ENCODE measurements at regions not wholly inside any gene's neighbourhood (a gene's known extent, or its start where the extent isn't known, plus 50 kb on each side); places are given as distances from the start of the nearest gene placed in this dataset.
"Not testable (repeated sequence)": the region's sequence is repeated elsewhere in the genome, so short reads cannot be mapped to it uniquely, and the experiment has no call there.

DNA sequence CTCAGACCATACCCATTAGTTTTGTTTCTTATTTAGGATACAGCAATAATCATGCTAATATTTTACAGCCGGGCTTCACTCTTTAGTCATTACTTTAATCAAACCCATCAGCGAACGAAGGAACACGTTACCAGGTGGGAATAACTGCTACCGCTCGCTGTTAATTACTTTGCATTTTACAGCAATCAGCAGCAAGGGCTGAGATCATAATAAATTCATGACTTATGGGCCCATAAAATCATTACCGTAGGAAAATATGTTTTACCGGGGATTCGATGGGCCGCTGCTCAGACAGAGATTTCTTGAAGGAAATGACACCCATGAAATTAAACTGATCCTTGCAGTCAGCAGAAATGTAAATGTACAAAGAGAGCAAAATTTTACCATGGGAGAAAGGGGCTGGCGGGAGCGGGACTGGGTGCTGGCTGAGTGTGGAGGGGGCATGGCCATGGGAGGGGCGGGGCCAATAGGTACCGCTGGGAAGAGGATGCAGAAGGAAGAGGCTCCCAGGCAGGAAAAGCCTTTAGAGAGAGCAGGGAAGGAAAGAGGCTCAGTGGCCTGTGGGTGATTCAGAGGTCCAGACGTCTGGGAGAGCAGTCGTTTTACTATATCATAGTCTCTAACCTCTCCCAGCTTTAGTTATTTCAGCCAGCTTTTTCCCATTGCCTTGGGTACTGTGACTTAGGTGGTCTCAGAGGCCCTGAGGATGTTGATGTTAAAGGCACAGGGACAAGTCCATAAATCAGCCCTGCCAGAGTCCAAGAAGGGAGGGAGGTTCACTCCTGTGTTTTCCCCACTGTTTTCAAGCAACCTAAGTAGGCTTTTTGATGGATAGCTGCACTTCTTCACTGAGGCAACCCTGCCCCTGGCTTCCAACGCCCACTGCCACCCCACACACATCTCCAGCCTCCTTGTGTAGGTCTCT is 258.9 kb downstream of the SEC16B start:
- DNase-seq: no peak

DNA sequence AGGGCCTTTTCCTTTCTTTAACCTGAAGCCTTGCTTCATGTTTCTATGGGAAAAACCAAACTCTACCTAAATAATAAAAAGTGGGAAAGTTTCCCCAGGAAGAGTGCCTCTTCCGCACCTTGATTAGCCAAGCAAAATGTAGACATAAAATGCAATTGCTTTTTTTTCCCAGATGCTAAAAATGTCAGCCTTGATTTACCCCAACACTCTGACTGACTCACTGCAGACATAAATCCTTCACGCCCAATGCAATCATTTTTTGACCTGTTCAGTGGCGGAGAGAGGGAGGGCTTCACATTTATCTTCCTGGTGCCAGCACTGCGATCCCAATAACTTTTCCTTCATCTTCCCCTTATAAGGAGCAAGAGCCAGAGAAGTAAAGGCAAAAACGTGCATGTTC is 261.5 kb downstream of the SEC16B start:
- no peak for DNase-seq

- no peak for DNase-seq
Observed at GRCh38 chr1:177706977-177707376, 262.9 kb downstream of the SEC16B start.

GRCh38 chr1:177705839-177706238 is 264.0 kb downstream of the SEC16B start:
- no peak for DNase-seq

DNA sequence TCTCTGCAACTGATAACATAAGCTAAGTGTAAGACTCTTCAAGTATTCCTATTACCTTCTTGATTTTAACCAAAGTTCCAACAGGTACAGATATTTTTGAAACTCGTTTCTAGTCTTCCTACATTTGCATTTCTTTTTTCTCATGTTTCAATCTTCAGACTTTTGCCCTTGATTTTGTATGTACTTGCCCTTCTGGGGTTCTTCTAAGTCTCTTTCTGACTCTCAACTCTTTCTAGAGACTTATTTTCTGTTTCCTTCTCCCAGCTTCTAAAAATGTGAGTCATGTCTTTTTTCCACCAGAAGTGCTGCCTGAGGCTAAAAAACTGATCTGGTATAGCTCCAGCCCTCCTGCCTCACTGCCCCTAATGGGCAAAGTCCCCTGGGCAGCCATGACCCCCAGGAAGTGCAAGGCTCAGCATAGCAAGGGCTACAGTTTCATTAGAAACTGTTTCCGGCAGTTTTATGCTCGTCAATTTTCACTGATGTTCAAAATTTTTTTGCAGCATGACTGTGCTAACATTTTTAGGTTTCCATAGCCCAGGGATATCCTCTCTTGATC is 265.9 kb downstream of the SEC16B start:
- DNase-seq: no peak

DNA sequence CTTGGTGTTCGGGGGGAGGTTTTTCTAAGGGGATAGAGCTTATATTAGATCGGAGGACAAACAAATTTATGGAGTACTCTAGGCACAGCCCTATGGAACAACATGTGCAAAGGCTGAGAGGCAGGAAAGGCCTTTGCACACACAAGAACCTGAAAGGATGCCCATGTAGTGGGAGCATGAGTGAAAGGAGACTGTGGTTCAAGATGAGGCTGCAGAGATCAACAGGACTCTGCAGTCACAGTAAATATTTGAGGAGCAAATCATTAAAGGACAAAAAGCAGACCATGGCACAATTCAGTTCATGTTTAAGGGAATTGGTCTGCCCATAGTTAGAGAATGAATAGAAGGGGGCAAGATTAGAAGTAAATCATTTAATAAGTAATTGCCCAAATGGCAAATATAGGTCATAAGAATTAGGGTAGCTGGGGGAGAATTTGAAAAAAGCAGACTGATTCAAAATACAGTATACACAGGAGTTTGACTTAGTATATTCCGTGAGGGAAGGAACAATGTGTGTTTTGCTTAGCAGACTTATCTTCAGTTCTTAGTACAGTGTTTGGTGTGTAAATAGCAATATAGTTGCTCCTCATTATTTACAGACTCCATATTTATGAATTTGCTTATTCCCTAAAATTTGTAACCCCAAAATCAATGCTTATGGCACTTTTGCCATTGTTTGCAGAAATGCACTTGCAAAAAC is 268.1 kb downstream of the SEC16B start:
- no peak for DNase-seq

GRCh38 chr1:177700856-177701255 is 269.0 kb downstream of the SEC16B start:
- DNase-seq: no peak

DNA sequence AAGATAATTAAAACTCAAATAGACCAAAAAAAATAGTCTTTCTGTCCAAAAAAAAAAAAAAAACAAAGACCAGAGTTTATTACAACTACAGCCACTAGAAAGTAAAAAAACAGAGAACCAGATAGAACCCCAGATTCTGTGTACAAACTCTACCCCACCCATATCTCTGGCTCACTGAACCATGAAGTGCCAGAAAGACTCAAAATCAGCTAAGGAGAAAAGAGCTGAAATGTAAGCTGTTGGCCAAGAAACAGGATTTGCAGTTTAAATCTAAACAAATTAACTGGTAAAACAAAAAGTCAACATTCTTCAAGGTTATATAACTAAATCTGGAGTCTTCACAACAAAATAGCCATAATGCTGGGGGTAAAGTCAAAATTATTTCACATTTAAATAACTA is 278.9 kb downstream of the SEC16B start:
- no peak for DNase-seq

DNA sequence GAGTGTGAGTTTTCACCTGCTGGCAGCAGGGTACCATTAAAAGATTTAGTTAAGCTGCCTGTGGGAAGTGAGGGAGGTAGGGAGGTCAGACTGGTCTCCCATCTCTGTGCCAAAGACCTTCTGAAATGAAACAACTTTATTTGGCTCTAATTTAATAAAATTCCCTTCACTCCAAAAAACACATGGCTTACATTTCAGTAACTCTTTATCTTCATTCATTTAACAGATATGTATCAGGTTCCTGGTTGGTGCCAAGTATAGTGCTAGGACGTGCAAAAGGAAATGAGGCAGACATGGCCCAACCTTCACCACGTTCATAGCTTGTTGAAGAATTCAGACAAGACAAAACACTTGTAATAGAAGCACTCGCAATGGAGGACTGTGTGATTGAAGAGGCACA is 282.3 kb downstream of the SEC16B start:
- no peak for DNase-seq

- DNase-seq: no peak
Observed at GRCh38 chr1:177686933-177687332, 282.9 kb downstream of the SEC16B start.

DNA sequence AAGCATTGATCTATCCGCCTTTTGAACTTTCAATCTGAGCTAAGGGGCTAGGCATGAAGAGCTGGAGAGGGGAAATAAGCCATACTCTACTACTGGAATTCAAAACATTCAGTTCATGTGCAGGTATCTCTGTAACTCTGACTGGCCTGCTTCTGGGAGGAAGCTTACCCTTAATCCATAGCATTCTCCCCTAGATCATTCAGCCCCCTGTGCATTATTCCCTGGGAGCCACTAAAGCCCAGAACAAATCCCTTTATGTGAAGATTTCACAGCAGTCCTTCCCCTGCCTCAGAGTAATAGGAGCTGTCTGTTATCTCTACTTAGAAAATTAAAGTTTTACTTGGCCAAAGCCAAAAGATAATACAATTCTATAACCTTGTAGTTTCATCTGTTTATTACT is 300.7 kb downstream of the SEC16B start:
- no peak for DNase-seq

DNA sequence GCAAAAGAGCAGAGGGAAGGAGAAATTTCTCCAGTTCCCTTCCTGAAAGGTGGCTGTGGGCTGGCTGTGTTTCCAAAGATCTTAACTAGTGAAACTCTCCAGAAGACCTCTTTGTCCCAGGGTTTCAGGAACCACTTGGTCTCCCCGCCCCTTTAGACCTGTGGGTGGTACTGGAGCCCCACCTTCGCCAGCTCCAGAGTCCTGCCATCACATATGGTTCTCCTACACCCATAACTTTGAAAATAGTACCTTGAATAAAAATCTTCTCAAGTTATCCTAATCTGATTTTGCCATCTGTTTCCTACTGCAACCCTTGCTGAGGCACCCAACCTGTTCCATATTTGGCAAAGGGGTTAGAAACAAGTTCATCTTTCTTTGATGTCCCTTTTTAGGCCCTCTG is 303.9 kb downstream of the SEC16B start:
- DNase-seq: no peak

DNA sequence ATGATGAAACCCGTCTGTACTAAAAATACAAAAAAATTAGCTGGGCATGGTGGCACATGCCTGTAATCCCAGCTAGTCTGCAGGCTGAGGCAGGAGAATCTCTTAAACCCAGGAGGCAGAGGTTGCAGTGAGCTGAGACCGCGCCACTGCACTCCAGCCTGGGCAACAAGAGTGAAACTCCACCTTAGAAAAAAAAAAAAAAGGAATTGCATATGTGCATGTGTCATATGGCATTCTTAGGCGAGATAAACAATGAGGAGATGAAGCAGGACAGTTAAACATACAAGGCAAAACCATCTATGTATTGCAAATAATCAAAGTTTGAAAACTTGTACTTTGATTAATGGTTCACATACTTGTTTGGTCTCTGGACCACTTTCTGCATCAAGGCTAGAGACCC is 305.1 kb downstream of the SEC16B start:
- DNase-seq: not testable (repeated sequence)

- DNase-seq: no peak
Observed at GRCh38 chr1:177660188-177660587, 309.7 kb downstream of the SEC16B start.

GRCh38 chr1:177659281-177659680 is 310.6 kb downstream of the SEC16B start:
- no peak for DNase-seq

DNA sequence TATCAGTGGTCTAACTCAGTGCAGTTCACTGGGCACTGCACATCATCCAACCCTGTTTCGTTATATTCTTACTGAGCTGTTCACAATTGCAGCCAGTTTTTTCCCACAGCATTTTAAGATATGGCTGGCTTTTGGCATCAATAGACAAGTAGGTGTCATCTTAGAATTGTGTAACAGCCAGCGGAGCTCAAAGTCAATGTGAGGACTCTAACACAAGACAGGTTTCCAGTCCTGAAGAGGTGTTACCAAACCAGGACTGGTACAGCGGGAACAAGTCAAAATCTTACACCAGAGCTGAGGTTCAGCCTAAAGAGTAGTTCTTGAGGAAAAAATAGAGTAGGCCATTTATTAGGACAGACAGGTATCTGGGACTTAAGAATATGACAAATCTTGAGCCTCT is 313.3 kb downstream of the SEC16B start:
- no peak for DNase-seq

GRCh38 chr1:177650947-177651346 is 318.9 kb downstream of the SEC16B start:
- DNase-seq: peak; percentile 92

GRCh38 chr1:177648731-177649265 is 321.1 kb downstream of the SEC16B start:
- no peak for DNase-seq

DNA sequence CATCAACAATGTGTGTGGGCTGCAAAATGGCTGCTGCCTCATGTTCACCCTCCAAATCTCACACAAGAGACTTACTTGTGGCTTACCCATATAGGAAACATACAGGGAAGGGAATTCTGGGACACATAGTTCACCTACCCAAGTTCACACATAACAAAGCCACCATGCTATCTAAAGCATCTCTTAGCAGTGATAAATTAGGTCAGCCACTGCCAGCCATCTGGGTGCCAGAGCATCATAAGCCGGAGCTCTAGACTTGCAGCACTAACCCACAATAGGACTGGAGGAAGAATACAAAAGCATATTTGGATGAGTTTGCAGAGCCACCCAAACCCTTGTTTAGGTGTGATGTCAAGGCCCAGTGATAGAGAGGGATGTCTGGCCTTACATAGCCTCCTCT is 321.7 kb downstream of the SEC16B start:
- no peak for DNase-seq

DNA sequence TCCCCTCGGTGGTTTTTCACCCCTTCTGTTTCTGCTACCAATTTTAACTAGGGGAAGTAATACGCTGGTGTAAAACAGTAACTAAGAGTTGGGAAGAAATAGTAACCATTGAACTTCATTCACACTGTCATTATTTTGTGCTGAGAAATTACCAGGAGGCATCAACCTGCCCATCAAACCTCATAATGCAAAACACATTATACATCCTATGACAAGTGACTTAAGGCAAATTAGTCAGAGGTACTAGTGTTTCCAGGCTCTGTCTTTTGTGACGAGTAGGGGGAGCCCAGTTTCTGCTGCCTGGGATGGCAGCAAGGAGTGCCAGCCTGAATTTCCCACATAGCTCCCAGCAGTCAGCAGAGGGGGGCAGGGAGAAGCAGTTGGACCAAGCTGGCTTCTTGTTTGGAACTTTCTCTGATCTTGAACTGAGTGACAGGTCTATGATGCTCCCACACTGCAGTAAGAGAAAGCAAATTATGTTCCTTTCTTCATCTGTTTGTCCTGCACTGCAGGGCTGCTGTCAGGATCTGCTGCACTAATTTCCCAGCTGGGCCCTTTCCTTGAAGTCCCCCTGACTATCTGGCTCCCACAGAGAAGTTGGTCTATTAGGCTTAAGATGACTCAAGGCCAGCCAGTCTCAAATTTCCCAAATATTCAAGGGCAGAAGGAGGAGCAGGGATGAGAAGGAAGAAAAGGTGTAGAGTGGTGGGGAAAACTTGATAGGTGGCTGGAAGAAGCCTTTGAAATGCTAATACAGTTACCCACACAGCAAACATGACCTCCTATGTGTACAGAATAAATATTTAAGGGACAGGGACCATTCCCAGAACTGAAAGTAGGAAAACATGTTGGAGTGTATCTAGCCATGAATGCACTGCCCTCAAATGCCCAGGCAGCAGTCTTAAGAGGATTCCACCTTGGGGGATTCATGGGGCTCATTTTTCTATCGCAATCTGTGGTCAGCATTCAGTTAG is 322.8 kb downstream of the SEC16B start:
- DNase-seq: no peak

GRCh38 chr1:177645491-177646190 is 324.2 kb downstream of the SEC16B start:
- no peak for DNase-seq

DNA sequence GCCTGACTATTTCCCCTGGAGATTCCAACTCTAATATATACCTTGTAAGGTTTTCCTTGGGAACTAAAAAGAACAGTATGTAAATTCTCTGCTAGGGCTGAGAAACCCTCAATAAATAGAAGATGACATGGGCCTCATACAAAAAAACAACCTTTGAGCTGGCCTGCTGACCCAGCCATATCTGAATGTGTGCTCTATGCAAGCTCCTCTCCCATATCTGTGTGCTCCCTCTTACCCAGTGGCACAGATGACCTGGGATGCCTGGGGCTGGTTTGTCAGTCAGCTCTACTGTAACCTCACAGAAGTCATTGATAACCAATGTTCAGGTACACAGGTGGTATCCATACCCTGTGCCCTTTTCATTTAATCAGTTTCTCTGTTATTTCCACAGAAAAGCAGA is 329.2 kb downstream of the SEC16B start:
- DNase-seq: no peak
